Left cardiac atrium (tissue), 4 donors: ENCODE measurements at regions not wholly inside any gene's neighbourhood (a gene's known extent, or its start where the extent isn't known, plus 50 kb on each side); places are given as distances from the start of the nearest gene placed in this dataset.

Source experiments
- ATAC-seq, 2 donors: fragments of 200-7000 bp; cut with Tn5 transposase; one replicate each; pipeline ENCODE4 v1.9.1; 2020; ENCODE audit warnings: mild to moderate bottlenecking in 2 of 2, moderate library complexity in 2 of 2
- DNase-seq: peaks from one replicate; pipeline ENCODE4 v3.0.0-alpha.2; 2020
- intact Hi-C, 2 donors: fragments of 100-400 bp; cut with DNase I; formaldehyde crosslinking; loops; one replicate each; pipeline versions ENCODE4 v1.14.1 to v1.15.1; 2022 to 2023
- donor health status: DM: no; HTN: yes; CAD: no.
- donor health status: DM: no; HTN: yes; CAD: no; lungs with severe emphysema.
- donor health status: DM: yes; HTN: yes; CAD: no.
- donor health status: Dilated cardiomyopathy.

DNA sequence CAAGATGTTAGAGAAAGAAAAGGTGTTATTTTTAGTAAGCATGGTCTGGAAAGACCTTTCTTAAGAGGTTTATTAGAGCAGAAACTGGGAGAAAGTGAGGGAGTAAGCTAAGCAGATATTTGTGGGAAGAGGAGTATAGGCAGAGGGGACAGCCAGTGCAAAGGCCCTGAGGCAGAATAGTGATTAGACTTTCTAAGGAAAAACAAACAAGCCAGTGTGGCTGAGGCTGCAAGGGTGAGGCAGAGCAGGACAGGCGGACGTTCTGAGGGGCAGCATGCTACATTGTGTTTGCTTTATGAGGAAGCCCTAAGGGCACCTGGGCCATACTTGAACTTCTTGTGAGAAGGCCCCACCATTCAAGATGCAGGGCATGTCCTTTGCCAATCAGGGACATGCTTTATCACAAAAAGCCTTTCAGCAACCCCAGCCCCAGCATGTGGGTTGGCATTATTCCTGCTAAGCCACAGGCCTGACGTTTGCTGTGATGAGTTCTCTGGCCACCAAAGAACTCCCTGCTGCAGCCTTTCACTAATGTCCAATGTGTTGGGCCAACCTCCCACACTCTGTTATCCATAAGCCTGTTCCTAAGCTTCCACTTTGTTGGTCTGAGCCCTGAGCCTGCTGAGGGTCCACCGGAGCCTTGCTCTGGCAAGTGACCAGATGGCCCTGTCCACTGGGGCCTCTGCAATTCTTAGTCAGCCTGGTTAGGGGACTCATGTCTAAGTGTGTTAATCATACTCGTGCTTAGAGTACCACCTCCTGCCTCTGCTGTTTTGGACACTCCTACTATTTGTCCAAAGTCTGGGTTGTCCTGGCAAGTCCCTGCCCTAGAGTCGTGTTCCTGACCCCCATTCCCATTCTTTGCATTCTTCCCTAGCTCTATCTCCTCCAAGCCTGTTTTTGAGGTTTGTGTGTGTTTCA lies 209.9 kb upstream of the CTNNB1 start:
- intact Hi-C loops = no loop called here
- ATAC-seq = peak in 1 of 2 donors; percentile 47
- DNase-seq = no peak

DNA sequence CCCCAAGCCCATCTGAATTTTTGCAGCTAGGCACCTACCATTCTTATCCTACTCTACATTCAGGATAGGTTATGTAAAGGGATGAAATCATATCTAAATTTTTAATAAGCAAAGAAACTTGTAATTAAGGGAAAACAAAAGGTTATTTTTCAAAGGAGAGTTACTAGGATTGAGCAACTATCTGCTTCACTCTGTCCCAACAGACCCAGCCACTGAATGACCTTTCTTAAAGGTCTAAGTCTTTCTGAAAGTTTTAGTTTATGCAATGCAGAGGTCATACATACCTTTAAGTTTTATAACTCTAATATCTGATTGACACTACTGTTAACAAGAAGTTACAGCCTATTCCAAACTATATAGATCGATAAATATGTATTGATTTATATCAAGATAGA lies 209.2 kb upstream of the CTNNB1 start:
- intact Hi-C loops = no loop called here
- ATAC-seq (no peak), DNase-seq (no peak)

DNA sequence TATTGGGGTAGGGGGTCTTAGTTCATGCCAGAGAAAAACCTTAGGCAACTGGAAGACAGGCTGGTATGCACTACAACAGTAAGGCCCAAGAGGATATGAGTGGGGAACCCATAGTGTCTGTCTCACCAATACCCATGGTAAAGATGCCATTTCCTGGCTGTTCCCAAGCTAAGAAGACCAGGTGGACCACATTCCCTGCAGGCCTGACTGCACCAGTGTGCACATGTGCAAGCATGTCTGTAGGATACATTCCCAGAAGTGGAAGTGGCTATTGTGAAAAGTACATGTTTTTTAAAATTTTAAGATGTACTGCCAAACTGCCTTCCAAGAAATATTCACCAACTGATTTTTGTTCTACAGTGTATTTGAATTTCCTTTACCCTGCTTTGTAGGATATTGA lies 207.3 kb upstream of the CTNNB1 start:
- intact Hi-C loops = no loop called here
- ATAC-seq (no peak), DNase-seq (no peak)

DNA sequence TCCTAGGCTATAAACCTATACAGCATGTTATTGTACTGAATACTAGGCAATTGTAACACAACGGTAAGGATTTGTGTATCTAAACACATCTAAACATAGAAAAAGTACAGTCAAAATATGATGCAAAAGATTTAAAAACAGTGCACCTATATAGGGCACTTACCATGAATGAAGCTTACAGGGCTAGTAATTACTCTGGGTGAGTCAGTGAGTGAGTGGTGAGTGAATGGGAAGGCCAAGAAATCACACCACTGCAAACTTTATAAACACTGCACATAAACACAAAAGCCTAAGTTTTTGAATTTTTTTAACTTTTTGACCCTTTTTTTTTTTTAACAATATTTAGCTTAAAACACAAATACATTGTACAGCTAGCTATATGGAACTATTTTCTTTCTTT lies 204.7 kb upstream of the CTNNB1 start:
- intact Hi-C loops = no loop called here
- ATAC-seq = no peak
- DNase-seq = no peak

DNA sequence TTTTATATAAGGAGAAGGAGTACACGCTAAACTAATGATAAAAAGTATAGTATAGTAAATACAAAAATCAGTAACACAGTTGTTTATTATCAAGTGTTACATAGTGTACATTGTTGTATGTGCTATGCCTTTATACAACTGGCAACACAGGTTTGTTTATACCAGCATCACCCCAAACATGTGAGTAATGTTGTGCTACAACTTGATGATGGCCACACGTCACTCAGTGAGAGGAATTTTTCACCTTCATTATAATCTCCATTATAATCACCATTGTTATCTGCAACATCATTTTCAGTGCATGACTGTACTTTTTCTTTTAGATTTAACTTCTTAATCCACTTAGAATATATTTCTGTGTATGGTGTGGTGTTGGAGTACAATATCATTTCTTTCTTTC lies 204.0 kb upstream of the CTNNB1 start:
- ATAC-seq = no peak
- no peak for DNase-seq
- intact Hi-C loops = no loop called here

DNA sequence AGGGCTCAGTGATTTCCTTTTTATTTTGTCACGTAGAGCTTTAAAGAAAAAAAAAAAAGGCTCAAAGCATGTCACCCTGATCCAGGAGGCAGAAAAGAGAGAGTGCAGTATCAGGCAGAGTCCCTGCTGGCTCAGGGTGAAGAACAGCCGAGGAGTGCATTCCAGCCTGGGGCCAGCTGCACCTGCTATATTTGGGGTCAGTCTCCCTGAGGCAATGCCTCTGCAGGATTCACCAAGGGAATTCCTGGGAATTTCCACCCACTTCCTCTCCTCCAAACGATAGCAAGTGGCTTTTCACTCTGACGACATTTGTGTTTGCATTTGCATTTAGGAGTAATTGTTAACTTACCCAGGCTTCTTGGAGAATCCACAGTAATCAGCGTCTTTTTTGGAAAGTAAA lies 202.9 kb upstream of the CTNNB1 start:
- DNase-seq (no peak), ATAC-seq (peak; percentile 31 to 60)

DNA sequence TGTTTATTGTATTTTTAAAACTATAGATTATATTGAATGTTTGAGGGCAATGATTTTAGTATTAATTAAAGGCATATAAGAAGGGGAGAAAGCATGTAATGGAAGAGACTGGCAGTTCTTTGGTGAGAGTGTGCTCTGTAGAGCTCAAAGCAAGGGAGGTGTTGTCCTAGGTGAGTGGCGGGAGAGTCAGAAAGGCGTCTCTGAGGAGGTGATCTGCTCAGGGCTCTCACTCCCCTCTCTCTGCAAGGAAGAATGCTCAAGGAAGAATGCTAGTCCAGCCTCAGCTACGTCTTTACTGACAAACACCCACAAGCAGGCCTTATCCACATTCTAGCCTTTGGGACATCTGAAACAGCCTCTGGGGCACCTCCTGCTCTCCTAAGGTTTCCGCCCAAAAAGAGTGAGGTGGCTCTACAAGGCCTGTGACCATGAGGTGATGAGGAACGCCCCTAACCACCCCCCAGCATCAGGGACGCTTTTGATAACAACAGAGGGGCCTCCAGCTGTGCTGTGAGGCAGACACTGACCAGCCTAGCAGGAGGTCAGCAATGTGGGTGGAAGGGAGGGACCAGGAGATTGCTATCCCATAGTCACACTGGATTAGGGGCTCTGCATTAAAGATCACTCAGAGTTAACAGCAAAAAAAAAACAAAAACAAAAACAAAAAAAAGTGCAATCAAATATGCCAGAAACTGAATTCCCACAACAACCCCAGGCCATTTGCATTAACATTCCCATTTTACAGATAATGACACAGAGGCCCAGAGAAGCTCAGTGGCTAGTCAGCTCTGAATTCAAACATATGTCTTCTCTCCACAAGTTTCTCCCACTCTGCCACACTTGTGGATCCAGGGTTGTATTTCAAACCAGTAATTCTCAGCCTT lies 202.2 kb upstream of the CTNNB1 start:
- ATAC-seq = no peak
- no peak for DNase-seq
- intact Hi-C loops = no loop called here

More for the DNA sequence above, 202.9 kb upstream of the CTNNB1 start:
- intact Hi-C loops = no loop called here

DNA sequence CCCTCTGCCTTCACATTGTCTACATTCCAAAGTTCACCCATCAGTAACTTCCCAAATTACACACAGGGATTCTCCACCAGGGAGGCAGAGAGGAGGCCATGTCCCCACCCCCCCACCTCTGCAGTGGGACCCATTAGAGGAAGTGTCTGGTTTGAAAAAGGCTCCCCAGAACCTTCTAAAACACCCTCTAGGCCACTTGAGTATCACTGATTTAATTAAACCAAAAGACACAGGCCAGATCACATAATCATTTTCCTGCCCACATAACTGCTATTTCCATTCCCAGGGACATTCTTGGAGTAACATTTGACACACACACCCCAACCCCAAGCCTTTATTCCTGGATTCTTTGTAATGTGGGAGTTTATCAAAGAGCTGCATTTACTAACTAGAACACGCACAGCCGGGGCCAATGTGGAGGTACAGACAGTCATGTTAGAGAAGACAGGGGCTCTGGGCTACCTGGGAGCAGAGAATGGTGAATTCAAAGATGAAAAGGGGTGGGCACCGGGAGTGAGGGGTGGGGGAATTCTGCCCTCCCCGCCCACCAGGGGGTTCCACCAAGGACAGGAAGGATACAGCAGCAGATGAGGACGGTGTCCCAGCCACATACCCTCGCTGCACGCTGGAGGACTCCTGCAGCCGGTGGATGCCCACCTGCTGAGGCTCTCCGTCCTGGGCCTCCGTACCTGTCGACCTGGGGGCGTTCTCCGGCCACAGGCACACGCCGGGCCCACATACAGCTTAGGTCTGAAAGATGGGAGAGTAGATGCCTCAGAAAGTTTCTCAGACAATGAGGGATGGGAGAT lies 201.4 kb upstream of the CTNNB1 start:
- ATAC-seq (no peak), DNase-seq (no peak)
- intact Hi-C loops = no loop called here

DNA sequence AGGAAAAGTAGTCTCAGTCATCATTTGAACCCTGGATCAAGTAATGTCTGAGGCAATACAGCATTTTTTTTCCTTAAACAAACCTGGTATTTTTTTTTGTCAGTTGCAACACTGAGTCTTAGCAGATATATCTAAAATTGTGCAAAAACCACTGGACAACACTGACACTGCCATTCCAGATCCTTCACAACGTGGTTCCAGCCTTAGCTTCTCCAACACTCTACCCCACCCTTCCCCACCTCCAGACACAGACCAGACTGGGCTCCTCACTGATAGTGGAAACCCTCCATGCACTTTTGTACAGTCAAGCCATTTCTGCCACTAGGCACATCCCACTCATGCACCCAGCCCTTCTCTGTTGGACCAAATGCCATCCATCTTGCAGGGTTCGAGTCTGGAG lies 199.6 kb upstream of the CTNNB1 start:
- intact Hi-C loops = no loop called here
- DNase-seq = no peak
- peak in 1 of 2 donors; percentile 29 for ATAC-seq

DNA sequence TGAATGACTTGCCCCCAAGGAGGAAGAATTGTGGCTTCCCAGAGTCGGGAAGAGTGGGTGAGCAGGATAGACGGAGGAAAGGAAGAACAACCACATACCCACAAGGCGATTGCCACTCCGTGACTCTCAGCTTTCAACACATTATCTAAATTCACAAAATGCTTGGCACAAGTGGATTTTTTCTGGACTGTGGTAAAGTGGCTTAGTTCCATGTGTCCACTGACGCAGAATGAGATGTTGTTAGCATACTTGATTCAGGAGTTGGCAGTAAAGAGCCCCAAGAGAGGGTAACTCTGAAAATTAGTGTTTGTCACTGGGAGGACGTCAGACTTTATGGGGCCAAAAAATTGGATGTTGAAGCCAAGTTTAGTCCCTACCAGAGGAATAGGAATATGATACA lies 198.8 kb upstream of the CTNNB1 start:
- ATAC-seq = peak; percentile 76 to 84
- peak; percentile 41 for DNase-seq

DNA sequence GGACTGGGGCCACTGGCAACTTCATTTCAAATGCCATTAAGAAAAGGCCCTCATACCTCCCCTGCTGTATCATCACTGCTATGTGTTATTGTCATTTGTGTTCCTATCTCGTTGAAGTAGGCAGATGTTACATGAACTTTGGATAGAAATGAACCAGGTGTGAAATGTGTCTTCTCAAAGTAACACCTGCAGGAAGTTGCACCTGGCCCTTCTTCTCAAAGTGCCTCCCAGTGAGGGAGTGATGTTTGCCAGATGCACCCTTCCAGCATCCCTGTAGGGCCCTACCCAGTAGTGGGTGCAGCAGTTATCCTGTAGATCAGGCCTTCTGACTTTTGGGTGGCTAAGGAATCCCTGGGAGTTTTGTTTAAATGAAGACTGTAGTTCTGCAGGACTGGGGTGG lies 197.7 kb upstream of the CTNNB1 start:
- DNase-seq (no peak), ATAC-seq (no peak)
- intact Hi-C loops = no loop called here

More for the DNA sequence above, 198.8 kb upstream of the CTNNB1 start:
- intact Hi-C loops = no loop called here

DNA sequence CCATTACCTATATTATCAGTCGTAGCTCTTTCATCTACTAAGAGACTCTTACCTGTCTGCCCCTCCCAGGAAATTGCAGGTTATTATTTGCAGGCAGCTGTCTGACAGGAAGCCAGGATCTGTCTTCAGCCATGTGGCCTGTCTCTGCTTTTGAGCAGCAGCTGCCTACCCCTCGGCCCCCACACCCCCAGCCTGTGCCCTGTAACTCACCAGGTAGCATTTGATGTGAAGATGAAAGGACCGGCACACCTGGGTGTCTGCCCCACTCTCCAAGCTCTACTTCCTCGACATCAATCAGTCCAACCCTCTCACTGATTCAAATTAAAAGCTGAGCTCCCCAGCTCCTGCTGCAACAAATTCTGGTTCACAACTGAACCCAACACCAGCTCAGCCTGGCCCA lies 197.2 kb upstream of the CTNNB1 start:
- ATAC-seq = no peak
- intact Hi-C loops = no loop called here
- no peak for DNase-seq

DNA sequence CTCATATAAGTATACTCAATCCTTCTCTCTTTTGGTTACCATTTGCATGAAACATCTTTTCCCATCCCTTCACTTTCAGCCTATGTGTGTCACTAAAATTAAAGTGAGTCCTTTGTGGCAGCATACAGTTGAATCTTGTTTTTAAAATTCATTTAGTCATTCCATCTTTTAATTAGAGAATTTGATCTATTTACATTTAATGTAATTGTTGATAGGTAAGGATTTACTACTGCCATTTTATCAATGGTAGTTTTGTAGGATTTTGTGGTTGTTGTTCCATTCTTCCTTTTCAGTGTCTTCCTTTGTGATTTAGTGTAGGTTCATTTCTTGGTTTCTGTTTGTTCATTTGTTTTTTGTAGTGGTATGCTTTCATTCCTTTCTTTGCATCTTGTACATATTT lies 191.9 kb upstream of the CTNNB1 start:
- DNase-seq (no peak), ATAC-seq (no peak)
- intact Hi-C loops = no loop called here

DNA sequence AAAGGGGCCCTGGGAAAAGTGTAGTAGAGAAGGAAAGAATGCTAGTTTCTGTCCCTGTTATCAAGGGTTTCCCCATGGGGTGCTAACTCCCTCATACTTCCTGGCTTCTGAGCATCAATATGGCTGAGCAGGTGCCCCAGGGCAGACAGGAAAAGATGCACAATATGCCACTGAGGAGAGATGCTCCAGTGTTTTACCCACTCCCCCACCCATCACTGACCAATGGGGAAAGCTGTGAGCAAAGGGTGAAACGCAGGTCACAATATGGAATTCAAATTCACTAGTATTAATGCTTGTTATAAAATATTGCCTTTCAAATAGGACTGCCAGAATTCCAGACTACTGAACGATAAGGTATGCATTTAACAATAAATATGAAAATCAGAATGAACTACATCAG lies 187.5 kb upstream of the CTNNB1 start:
- intact Hi-C loops = no loop called here
- DNase-seq (no peak), ATAC-seq (no peak)

DNA sequence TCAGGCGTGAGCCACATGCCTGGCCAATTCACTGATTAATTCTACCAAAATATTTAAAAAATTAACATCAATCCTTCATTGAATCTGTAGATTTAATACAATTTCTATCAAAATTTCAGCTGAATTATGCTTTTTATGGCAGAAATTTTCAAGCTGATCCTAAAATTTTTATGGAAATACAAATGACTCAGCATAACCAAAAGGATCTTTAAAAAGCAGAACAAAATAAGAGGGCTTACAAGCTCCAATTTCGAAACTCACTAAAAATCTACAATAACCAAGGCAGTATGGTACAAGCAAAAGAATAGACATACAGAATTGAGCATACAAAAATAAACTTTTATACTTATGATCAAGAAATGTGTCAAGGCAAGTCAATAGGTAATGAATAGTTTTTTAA lies 180.4 kb upstream of the CTNNB1 start:
- DNase-seq (no peak), ATAC-seq (no peak)
- intact Hi-C loops = no loop called here

DNA sequence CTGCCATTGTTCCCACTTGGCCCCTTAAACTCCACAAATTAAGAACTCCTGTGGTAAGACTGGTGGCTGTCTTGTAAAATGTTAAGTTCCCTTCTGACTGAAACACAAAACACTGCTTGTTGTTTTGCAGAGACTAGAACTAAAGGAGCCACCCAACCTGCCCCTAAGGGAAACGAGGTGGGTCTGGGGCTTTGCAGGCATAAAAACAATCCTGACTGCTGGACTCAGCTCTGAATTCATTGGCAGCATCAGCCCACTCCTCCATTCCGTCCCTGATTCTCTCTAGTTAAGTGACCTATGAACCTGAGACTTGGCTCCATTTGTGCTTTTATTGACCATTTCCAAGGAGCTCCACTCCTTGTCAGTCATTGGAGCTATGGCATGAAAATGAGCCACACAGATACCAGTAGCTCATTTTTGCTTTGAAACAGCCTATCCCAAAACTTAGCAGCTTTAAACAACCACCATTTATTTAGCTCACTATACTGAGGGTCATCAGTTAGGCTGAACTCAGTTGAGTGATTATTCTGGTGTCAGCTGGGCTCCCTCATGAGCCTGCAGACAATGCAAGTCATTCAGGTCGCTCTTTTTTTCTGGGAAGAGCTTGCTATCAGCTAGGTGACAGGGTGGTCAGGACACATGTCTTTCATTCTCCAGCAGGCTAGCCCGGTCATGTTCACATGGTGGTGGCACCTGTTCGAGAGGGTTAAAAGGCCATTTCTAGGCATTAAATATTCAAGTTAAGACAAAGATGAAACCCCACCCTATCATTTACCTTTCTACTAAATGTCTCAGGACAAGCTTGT lies 175.1 kb upstream of the CTNNB1 start:
- ATAC-seq = no peak
- intact Hi-C loops = loop anchor here in 1 of 2 donors (10.0 kb wide), 1 partner anchor 439 kb away; no protein-coding TSS in a partner anchor
- DNase-seq = no peak

DNA sequence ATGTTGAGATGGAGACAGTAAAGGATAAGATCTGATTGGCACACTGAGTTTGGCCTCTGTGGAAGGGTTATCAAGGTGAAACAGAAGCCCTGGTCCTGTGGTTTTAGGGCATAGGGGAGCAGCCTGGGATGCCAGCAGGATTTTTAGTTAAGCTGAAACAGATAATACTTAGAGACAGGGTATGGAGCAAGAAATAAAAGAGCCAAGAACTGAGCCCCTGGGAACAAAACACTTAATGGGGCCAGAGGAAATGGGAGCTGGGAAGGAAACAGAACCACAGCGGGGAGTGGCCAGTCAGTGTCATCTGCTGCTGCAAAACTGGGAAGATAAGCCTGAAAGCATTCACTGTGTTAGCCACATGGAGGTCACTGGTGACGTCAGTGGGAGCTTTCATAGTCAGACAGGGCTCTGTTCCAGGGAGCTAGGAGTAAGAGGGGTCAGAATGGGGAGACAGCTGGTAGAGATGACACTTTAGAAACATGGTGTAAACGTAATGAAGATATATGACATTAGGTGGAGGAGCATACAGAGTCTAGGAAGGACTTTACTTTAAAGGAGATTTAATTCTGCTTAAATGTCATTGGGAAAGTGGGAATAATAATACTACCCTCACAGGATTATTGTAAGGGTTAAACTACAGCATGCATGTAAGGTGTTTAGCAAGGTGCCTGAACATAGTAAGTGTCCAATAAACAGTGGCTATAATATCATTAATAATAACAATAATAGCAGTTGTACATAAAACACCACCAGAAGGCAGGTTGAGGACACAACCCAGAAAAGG lies 172.7 kb upstream of the CTNNB1 start:
- ATAC-seq = peak; percentile 94 to 97
- peak; percentile 90 for DNase-seq

DNA sequence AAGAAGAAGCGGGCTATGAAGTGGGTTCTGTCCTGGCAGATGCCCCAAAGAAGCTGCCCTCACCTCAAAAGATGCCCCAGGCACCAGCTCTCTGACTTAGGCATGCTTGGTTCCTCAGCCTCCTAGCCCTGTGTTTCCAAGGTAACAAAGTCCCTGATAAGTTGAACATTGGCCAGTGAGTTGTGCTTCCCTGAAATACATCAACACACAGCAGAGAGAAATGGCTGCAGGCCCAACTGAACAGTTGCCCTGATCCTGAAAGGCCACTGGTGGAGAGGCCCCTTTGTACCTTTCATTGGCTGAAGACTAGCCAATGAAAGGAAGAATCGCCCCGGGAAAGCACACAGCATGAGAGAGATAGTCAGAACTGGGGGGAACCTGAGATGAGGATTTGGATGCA lies 169.9 kb upstream of the CTNNB1 start:
- intact Hi-C loops = loop anchor here in 1 of 2 donors (5.0 to 10.0 kb wide), 2 partner anchors 52 to 445 kb away; no protein-coding TSS in a partner anchor
- no peak for ATAC-seq
- no peak for DNase-seq

More for the DNA sequence above, 172.7 kb upstream of the CTNNB1 start:
- intact Hi-C loops = loop anchor here in 1 of 2 donors (5.0 to 10.0 kb wide), 2 partner anchors 49 to 442 kb away; no protein-coding TSS in a partner anchor
